Pancreas (tissue), 10 donors: ENCODE measurements at regions not wholly inside any gene's neighbourhood (a gene's known extent, or its start where the extent isn't known, plus 50 kb on each side); places are given as distances from the start of the nearest gene placed in this dataset.
"Not testable (repeated sequence)": the region's sequence is repeated elsewhere in the genome, so short reads cannot be mapped to it uniquely, and the experiment has no call there.

Source experiments
- ATAC-seq, 4 donors: fragments of 200-7000 bp; cut with Tn5 transposase; one replicate each; pipeline versions ENCODE4 v1.8.0 to v1.9.1; 2020; ENCODE audit warnings: mild to moderate bottlenecking in 4 of 4, moderate library complexity in 4 of 4
- DNase-seq, 6 donors: peaks; one replicate each; pipeline ENCODE4 v3.0.0-alpha.2; 2020
- FAIRE-seq: peaks from 2 replicates; lab custom pipeline; 2012; peaks lifted over from hg19 to GRCh38; lab: Jason Lieb, UNC
- H3K27ac ChIP-seq, 4 donors: fragments of 200-600 bp; sonication (generic); 1 replicate in 3 of 4; 2 replicates in 1 of 4; pipeline versions ENCODE4 v1.5.0 to v1.8.0; 2020
- H3K27me3 ChIP-seq, 4 donors: fragments of 200-600 bp; one replicate each; pipeline ENCODE4 v1.8.0; 2021
- H3K36me3 ChIP-seq, 3 donors: fragments of 200-600 bp; sonication (generic) in 1 of 3; one replicate each; pipeline versions ENCODE4 v1.5.0 to v1.8.0; 2020 to 2021
- H3K4me1 ChIP-seq, 3 donors: fragments of 200-600 bp; one replicate each; pipeline ENCODE4 v1.8.0; 2021
- H3K4me3 ChIP-seq, 4 donors: fragments of 200-600 bp; sonication (generic) in 2 of 4; one replicate each; pipeline versions ENCODE4 v1.5.0 to v1.8.0; 2020 to 2021
- H3K9me3 ChIP-seq, 4 donors: fragments of 200-600 bp; one replicate each; pipeline ENCODE4 v1.8.0; 2021
- WGBS, 2 donors: extraction: QIAGEN DNeasy Blood & Tissue Kit; methylation state at CpG; one replicate each; pipeline ENCODE4 v1.1.7; 2013; 5-methylcytosine and 5-hydroxymethylcytosine counted together
- intact Hi-C, 3 donors: fragments of 100-400 bp; cut with DNase I; formaldehyde crosslinking; loops; one replicate each; pipeline versions ENCODE4 v1.11.1 to v1.14.2; 2022
- TF ChIP-seq, protein P1 (sequence below), 4 donors: fragments of 200-600 bp; sonication (generic) in 3 of 4; IDR thresholded peaks; one replicate each; pipeline versions ENCODE4 v1.5.0 to v1.8.0; 2021; ENCODE audit warnings: antibody characterized with exemption in 4 of 4
- donor health status: healthy with polysubstance abuse.
- donor health status: DM: no; HTN: no; CAD: no; lungs with moderate emphysema.
- donor health status: DM: no; HTN: no; CAD: no.
- donor health status: control.
- donor health status: control.
- donor health status: Bipolar disorder and iron deficiency.
- donor health status: DM: yes; HTN: yes; CAD: no.
- donor health status: DM: no; HTN: no; CAD: no.
- donor health status: DM: no; HTN: no; CAD: no.
- donor health status: DM: yes; HTN: yes; CAD: no.

DNA sequence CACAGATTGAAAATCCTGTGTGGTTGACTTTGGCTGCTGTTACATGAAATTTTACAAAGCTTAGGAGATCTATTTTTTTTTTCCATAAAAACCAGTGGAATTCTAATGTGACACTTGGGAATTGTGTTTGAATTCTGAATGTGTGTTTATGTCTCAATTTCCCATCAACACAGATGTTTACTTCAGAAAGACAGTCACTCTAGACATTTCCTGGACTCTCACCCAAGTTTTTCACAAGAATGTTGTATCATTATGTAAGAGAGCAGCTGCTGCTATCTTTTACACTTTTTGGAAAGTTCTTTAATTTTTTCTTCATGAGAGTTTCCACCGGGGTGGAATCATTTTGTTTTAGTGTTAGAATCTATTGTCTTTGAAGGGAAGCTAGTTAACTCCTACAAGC lies 210.1 kb downstream of the GIPC2 start:
- WGBS, 2 donors = 71 to 79% methylated on average over 1 of the region's 1 CpG
- intact Hi-C loops = no loop called here
- no peaks in the 10 kb centered on the region for H3K36me3 ChIP-seq
- H3K9me3 ChIP-seq = no peaks in the 10 kb centered on the region
- ATAC-seq = no peak
- TF ChIP-seq, protein P1, sequence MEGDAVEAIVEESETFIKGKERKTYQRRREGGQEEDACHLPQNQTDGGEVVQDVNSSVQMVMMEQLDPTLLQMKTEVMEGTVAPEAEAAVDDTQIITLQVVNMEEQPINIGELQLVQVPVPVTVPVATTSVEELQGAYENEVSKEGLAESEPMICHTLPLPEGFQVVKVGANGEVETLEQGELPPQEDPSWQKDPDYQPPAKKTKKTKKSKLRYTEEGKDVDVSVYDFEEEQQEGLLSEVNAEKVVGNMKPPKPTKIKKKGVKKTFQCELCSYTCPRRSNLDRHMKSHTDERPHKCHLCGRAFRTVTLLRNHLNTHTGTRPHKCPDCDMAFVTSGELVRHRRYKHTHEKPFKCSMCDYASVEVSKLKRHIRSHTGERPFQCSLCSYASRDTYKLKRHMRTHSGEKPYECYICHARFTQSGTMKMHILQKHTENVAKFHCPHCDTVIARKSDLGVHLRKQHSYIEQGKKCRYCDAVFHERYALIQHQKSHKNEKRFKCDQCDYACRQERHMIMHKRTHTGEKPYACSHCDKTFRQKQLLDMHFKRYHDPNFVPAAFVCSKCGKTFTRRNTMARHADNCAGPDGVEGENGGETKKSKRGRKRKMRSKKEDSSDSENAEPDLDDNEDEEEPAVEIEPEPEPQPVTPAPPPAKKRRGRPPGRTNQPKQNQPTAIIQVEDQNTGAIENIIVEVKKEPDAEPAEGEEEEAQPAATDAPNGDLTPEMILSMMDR (IDR thresholded peaks at IDR 0.05) = no peak
- H3K4me1 ChIP-seq = no peaks in the 10 kb centered on the region
- H3K4me3 ChIP-seq = no peak overlapping the region
- FAIRE-seq = no peak
- no peak overlapping the region for H3K27ac ChIP-seq
- DNase-seq = no peak
- no peaks in the 10 kb centered on the region for H3K27me3 ChIP-seq

GRCh38 chr1:78263459-78263858 lies 217.7 kb downstream of the GIPC2 start:
- WGBS, 2 donors = 46 to 51% methylated on average over 2 of the region's 2 CpGs
- ATAC-seq = no peak
- no peak overlapping the region for H3K4me3 ChIP-seq

DNA sequence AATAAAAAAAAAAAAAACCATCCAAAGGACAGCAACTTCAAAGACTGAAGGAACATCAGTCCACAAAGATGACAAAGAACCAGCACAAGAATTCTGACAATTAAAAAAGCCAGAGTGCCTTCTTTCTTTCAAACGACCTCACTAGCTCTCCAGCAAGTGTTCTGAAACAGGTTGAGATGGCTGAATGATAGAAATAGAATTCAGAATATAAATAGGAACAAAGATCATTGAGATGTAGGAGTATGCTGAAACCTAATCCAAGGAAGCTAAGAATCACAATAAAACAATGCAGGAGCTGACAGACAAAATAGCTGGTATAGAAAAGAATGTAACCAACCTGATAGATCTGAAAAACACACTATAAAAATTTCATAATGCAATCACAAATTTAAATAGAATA lies 218.2 kb downstream of the GIPC2 start:
- 6 to 12% methylated on average over 1 of the region's 1 CpG for WGBS, 2 donors
- ATAC-seq (no peak), FAIRE-seq (no peak), DNase-seq (no peak)
- no peaks in the 10 kb centered on the region for H3K4me1 ChIP-seq
- no peak overlapping the region for H3K4me3 ChIP-seq
- no peaks in the 10 kb centered on the region for H3K9me3 ChIP-seq
- no peak overlapping the region for H3K27ac ChIP-seq
- TF ChIP-seq, protein P1 (IDR thresholded peaks at IDR 0.05) = no peak
- no peaks in the 10 kb centered on the region for H3K27me3 ChIP-seq
- no peaks in the 10 kb centered on the region for H3K36me3 ChIP-seq
- intact Hi-C loops = no loop called here

More at GRCh38 chr1:78263459-78263858, 217.7 kb downstream of the GIPC2 start:
- Histone ChIP-seq H3K36me3 (no peaks in the 10 kb centered on the region), H3K27ac (no peak overlapping the region), H3K9me3 (no peaks in the 10 kb centered on the region), H3K27me3 (no peaks in the 10 kb centered on the region), H3K4me1 (no peaks in the 10 kb centered on the region)
- DNase-seq (no peak), FAIRE-seq (no peak)
- intact Hi-C loops = no loop called here
- TF ChIP-seq, protein P1 (IDR thresholded peaks at IDR 0.05) = no peak

- H3K27ac ChIP-seq = no peak overlapping the region
- no peak overlapping the region for H3K4me3 ChIP-seq
- no peaks in the 10 kb centered on the region for H3K4me1 ChIP-seq
- intact Hi-C loops = no loop called here
- no peaks in the 10 kb centered on the region for H3K27me3 ChIP-seq
- FAIRE-seq (no peak), ATAC-seq (no peak), DNase-seq (no peak)
- no peaks in the 10 kb centered on the region for H3K9me3 ChIP-seq
- no peaks in the 10 kb centered on the region for H3K36me3 ChIP-seq
- TF ChIP-seq, protein P1 (IDR thresholded peaks at IDR 0.05) = no peak
- WGBS, 2 donors = 79 to 86% methylated on average over 3 of the region's 3 CpGs
These were observed 221.9 kb downstream of the GIPC2 start for GRCh38 chr1:78267513-78268218.

DNA sequence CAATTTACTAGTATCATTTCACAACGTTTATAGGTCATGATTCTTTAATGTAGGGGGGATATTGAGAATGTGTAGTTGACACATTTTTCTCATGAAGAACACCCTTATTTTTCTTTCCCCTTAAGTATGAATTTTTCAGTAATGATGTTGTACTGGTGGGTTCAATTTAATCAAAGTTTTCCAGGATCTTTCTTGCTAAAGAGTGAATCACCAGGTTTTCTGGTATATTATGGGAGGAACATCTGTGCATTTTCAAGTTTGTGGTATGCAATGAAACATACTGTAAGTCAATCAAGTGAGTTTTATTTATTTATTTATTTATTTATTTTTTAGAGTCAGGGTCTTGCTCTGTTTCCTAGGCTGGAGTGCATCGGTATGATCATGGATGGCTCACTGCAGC lies 221.2 kb upstream of the PTGFR start:
- WGBS, 2 donors = 58 to 74% methylated on average over 2 of the region's 2 CpGs
- no peak overlapping the region for H3K27ac ChIP-seq
- H3K27me3 ChIP-seq = no peaks in the 10 kb centered on the region
- H3K4me3 ChIP-seq = no peak overlapping the region
- H3K36me3 ChIP-seq = no peaks in the 10 kb centered on the region
- intact Hi-C loops = no loop called here
- FAIRE-seq = no peak
- no peak for DNase-seq
- no peak for ATAC-seq
- H3K9me3 ChIP-seq = no peaks in the 10 kb centered on the region
- TF ChIP-seq, protein P1 (IDR thresholded peaks at IDR 0.05) = no peak
- H3K4me1 ChIP-seq = no peaks in the 10 kb centered on the region

- FAIRE-seq, H3K27me3 ChIP-seq, ATAC-seq, DNase-seq, H3K9me3 ChIP-seq, H3K27ac ChIP-seq, H3K36me3 ChIP-seq, H3K4me1 ChIP-seq, intact Hi-C loops, H3K4me3 ChIP-seq: not testable (repeated sequence)
- 85 to 88% methylated on average over 2 of the region's 2 CpGs for WGBS, 2 donors
These were observed 219.4 kb upstream of the PTGFR start for GRCh38 chr1:78271423-78271822.
